HG02973 (cell line): ENCODE measurements at regions not wholly inside any gene's neighbourhood (a gene's known extent, or its start where the extent isn't known, plus 50 kb on each side); places are given as distances from the start of the nearest gene placed in this dataset.
"Not testable (repeated sequence)": the region's sequence is repeated elsewhere in the genome, so short reads cannot be mapped to it uniquely, and the experiment has no call there.

Source experiments
- ATAC-seq: cut with Tn5 transposase; IDR thresholded peaks from one replicate; pipeline ENCODE4 v1.9.1; 2021; ENCODE audit warnings: moderate library complexity; ENCODE audit not compliant: unreplicated experiment

GRCh38 chr2:174697255-174697654 lies 67.0 kb downstream of the CHRNA1 start:
- peak; percentile 93 for ATAC-seq

DNA sequence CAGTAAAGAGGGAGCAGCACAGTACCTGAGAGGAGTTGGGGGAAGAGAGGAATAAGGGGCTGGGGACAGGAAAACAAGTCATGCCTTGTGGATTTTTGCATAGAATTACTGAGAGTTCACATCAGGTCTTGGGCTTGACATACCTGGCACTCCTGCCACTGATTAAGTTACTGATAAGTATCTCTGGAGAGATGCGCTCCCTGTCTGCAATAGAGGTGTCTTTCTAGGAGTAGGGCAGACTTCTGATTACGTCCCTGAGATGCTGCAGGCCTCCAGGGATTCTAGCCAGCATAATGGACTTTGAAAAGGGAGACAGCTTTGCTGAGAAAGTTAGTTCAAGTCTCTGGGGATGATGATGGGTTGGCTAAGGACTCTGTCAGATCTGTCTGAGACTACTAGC lies 69.4 kb downstream of the CHRNA1 start:
- ATAC-seq: no peak

DNA sequence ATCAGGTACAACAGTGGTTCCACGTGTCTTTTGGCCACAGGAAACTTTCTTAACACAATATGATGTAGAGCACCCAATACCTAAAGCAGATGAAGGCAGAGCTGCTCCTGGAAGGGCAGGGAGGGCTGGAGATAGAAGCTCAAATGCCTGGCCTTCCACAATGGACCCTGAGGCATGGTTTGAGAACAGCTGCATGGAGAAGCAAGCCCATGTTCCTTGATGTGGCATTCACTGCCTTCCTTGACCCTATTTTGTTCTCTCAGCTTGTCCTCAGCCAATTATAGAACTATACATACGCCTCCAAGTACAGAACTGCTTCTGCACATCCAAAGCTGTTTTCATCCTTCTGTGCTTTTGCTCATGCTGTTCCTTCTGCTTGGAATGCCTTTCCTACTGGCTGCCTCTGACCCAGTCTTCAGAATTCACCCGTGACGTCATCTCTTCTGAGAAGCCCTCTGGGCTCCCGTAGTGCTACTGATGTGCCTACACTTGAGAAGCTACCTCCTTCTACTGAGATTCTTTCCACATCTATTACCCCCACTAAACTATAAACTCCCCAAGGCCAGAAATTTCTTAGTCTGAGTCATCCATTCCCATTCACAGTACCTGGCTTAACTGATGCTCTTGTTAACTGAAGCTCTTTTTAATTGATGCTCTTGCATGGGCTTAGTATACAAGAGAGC lies 69.9 kb downstream of the CHRNA1 start:
- ATAC-seq: no peak

GRCh38 chr2:174693344-174693743 lies 70.9 kb downstream of the CHRNA1 start:
- ATAC-seq: no peak

GRCh38 chr2:174692256-174692919 lies 71.9 kb downstream of the CHRNA1 start:
- no peak for ATAC-seq

- no peak for ATAC-seq
Measured at GRCh38 chr2:174691201-174691779, 73.0 kb downstream of the CHRNA1 start.

GRCh38 chr2:174690026-174690425 lies 74.2 kb downstream of the CHRNA1 start:
- ATAC-seq: no peak

- ATAC-seq: no peak
Measured at GRCh38 chr2:174688079-174688478, 76.2 kb downstream of the CHRNA1 start.

- no peak for ATAC-seq
Measured at GRCh38 chr2:174686430-174686829, 77.8 kb downstream of the CHRNA1 start.

- no peak for ATAC-seq
Measured at GRCh38 chr2:174683392-174683759, 80.9 kb downstream of the CHRNA1 start.

- ATAC-seq: peak; percentile 49
Measured at GRCh38 chr2:174682578-174683391, 81.5 kb downstream of the CHRNA1 start.

DNA sequence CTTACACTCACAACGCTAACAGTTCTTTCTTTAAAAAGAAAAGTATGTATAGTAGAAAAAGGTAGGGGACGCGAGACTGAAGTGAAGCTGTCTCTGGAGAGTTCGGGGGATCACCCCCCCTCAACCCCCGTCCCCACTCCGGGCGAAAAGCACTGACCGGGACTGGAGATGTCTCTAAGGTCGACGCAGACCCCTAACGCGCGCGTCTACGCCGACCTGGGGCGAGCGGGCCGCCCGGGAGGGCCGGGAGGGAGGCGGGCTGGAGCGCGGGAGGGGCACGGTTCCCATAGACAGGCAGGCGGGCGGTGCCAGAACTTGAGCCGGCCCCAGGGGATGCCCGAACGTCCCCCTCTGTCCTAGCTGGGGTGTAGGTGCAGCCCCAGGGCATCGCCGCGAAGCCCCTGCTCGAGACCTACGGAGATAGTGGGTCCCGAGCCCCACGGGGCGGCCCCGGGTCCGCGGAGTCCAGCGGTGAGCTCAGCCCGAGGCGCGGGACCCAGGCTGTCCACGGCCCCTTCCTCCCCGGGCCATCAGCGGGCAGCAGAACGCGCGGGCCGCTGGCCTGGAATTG lies 82.2 kb downstream of the CHRNA1 start:
- ATAC-seq: peak; percentile 49

GRCh38 chr2:174681099-174682006 lies 82.9 kb downstream of the CHRNA1 start:
- ATAC-seq: peak; percentile 10

DNA sequence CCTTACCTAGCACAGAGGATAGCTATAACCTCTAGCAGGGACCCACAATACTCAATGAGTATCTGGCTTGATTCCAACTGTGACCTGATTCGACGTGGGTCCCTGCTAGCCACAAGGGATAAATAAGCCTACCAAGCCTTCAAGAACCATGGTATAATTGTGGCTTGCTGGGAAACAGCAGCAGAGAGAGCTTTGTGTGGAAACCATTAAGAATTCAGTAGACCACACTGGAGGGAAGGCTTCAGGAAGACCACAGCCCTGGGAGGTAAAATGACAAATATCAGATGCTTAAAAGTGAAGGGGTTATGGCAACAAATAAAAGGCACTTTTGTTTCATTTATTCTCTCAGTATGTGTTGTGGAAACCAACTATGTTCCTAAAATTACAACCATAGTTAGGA lies 82.6 kb upstream of the WIPF1 start:
- no peak for ATAC-seq

DNA sequence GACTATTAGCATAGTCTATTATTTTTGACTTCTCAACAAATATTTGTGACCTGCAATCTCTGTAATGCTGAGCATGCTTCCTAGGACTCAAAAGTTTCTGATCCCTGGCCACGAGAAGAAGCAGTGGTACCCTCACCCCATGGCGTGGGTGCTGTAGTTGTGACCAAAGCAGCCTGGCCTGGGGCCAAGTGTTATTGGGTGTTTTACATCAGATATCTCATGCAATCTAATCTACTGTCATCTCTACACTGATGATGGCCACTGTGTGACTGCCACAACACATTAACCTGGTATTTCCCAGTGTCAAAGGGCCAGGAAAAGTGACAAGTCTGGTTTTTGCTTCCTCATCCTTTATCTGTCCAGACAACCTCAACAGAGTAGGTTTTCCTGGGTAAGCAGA lies 80.8 kb upstream of the WIPF1 start:
- no peak for ATAC-seq

GRCh38 chr2:174675615-174676014 lies 78.0 kb upstream of the WIPF1 start:
- no peak for ATAC-seq

GRCh38 chr2:174673876-174674275 lies 76.3 kb upstream of the WIPF1 start:
- no peak for ATAC-seq

GRCh38 chr2:174673440-174673839 lies 75.8 kb upstream of the WIPF1 start:
- ATAC-seq: no peak

DNA sequence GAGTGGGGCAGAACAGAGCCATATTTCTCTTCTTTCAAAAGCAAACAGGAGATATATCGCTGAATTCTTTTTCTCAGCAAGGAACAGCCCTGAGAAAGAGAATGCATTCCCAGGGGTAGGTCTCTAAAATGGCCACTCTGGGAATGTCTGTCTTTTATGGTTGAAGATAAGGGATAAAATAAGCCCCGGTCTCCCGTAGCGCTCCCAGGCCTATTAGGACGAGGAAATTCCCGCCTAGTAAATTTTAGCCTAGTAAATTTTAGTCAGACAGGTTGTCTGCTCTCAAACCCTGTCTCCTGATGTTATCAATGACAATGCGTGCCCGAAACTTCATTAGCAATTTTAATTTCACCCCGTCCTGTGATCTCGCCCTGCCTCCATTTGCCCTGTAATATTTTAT lies 73.9 kb upstream of the WIPF1 start:
- not testable (repeated sequence) for ATAC-seq

- ATAC-seq: no peak
Measured at GRCh38 chr2:174670446-174670845, 72.8 kb upstream of the WIPF1 start.
